ENCODE measurements at regions not wholly inside any gene's neighbourhood (a gene's known extent, or its start where the extent isn't known, plus 50 kb on each side); places are given as distances from the start of the nearest gene placed in this dataset.
A peak's percentile ranks its signal among the peaks of the same experiment; 100 is the strongest.

- intact Hi-C loops (cut with DNase I; ENCODE audit: low total_unique reads), result no loop called here
Measured at GRCh38 chr9:108477529-108478006, 378.2 kb downstream of the ACTL7B start.

GRCh38 chr9:108476574-108476973, 379.2 kb downstream of the ACTL7B start:
- no peak overlapping the region for H3K27ac ChIP-seq
- peaks cover 0 to 29% (median 10%) of the 10 kb centered on the region in 4 donors for H3K4me1 ChIP-seq

More at GRCh38 chr9:108477529-108478006, 378.2 kb downstream of the ACTL7B start:
- WGBS, 5 donors, result 56 to 76% (median 59%) methylated on average over 6 of the region's 6 CpGs
- peaks cover 0 to 29% (median 10%) of the 10 kb centered on the region in 4 donors for H3K4me1 ChIP-seq
- peak overlapping the region in 3 of 5 donors; percentile 60 to 74 (median 65) for H3K27ac ChIP-seq
- no peaks in the 10 kb centered on the region for H3K27me3 ChIP-seq
- DNase-seq, result peak in 1 of 2 donors; percentile 68
- no peaks in the 10 kb centered on the region for H3K36me3 ChIP-seq
- no peak overlapping the region for H3K4me3 ChIP-seq
- TF ChIP-seq POLR2AphosphoS5 (IDR thresholded peaks at IDR 0.05) (peak in 1 of 3 donors; percentile 34), POLR2A (IDR thresholded peaks at IDR 0.05) (no peak)
- H3K9me3 ChIP-seq, result no peaks in the 10 kb centered on the region

GRCh38 chr9:108475813-108476212, 380.0 kb downstream of the ACTL7B start:
- intact Hi-C loops (cut with DNase I; ENCODE audit: low total_unique reads), result no loop called here
- Histone ChIP-seq H3K36me3 (no peaks in the 10 kb centered on the region), H3K4me3 (no peak overlapping the region), H3K9me3 (no peaks in the 10 kb centered on the region), H3K27ac (no peak overlapping the region), H3K27me3 (no peaks in the 10 kb centered on the region), H3K4me1 (peaks cover 0 to 29% (median 10%) of the 10 kb centered on the region in 4 donors)
- 79 to 91% (median 85%) methylated on average over 2 of the region's 2 CpGs for WGBS, 5 donors
- TF ChIP-seq, protein P1, sequence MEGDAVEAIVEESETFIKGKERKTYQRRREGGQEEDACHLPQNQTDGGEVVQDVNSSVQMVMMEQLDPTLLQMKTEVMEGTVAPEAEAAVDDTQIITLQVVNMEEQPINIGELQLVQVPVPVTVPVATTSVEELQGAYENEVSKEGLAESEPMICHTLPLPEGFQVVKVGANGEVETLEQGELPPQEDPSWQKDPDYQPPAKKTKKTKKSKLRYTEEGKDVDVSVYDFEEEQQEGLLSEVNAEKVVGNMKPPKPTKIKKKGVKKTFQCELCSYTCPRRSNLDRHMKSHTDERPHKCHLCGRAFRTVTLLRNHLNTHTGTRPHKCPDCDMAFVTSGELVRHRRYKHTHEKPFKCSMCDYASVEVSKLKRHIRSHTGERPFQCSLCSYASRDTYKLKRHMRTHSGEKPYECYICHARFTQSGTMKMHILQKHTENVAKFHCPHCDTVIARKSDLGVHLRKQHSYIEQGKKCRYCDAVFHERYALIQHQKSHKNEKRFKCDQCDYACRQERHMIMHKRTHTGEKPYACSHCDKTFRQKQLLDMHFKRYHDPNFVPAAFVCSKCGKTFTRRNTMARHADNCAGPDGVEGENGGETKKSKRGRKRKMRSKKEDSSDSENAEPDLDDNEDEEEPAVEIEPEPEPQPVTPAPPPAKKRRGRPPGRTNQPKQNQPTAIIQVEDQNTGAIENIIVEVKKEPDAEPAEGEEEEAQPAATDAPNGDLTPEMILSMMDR (IDR thresholded peaks at IDR 0.05), result no peak
- TF ChIP-seq EP300 (IDR thresholded peaks at IDR 0.05), result no peak
- no peak for TF ChIP-seq POLR2A (IDR thresholded peaks at IDR 0.05)
- no peak for TF ChIP-seq POLR2AphosphoS5 (IDR thresholded peaks at IDR 0.05)
- no peak for DNase-seq

More at GRCh38 chr9:108476574-108476973, 379.2 kb downstream of the ACTL7B start:
- H3K27me3 ChIP-seq, result no peaks in the 10 kb centered on the region
- no peaks in the 10 kb centered on the region for H3K36me3 ChIP-seq
- no peak overlapping the region for H3K4me3 ChIP-seq
- no peaks in the 10 kb centered on the region for H3K9me3 ChIP-seq
- DNase-seq, result no peak
- 57 to 77% (median 59%) methylated on average over 3 of the region's 3 CpGs for WGBS, 5 donors
- intact Hi-C loops (cut with DNase I; ENCODE audit: low total_unique reads), result no loop called here
- TF ChIP-seq EP300 (IDR thresholded peaks at IDR 0.05) (no peak), POLR2AphosphoS5 (IDR thresholded peaks at IDR 0.05) (no peak), POLR2A (IDR thresholded peaks at IDR 0.05) (no peak)
- TF ChIP-seq, protein P1 (IDR thresholded peaks at IDR 0.05), result no peak

DNA sequence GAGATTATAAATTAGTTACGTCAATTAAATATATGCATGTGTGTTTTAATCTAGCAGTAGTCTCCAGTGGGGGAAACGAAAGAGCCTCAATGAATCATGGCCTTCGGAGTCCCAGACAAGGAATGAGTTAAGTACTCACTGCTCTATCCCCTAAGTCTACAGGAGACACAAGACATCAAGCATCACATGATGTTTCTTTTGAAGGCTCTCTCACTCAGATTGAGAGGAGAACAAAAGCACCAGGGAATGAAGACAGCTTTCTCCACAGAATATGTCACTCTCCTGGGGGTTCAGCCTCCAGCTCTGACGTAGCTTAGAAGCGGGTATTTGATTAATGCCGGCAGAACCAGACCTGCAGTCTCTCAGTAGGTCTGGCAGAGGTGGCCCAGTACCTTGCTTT, 381.4 kb downstream of the ACTL7B start:
- peaks cover 0 to 29% (median 10%) of the 10 kb centered on the region in 4 donors for H3K4me1 ChIP-seq
- no peaks in the 10 kb centered on the region for H3K9me3 ChIP-seq
- no peak overlapping the region for H3K27ac ChIP-seq
- WGBS, 5 donors, result 72 to 88% (median 79%) methylated on average over 6 of the region's 6 CpGs
- H3K36me3 ChIP-seq, result no peaks in the 10 kb centered on the region
- TF ChIP-seq, protein P1 (IDR thresholded peaks at IDR 0.05), result no peak
- TF ChIP-seq EP300 (IDR thresholded peaks at IDR 0.05), result no peak
- TF ChIP-seq POLR2A (IDR thresholded peaks at IDR 0.05), result no peak
- no peaks in the 10 kb centered on the region for H3K27me3 ChIP-seq
- no peak for DNase-seq
- no peak overlapping the region for H3K4me3 ChIP-seq
- intact Hi-C loops (cut with DNase I; ENCODE audit: low total_unique reads), result no loop called here
